ENCODE measurements at regions not wholly inside any gene's neighbourhood (a gene's known extent, or its start where the extent isn't known, plus 50 kb on each side); places are given as distances from the start of the nearest gene placed in this dataset.

GRCh38 chr14:55948399-55948798 is 169.8 kb upstream of the PELI2 start:
- no peaks in the 10 kb centered on the region for H3K36me3 Mint-ChIP-seq (ENCODE audit: insufficient read depth, unreplicated experiment)
- Histone ChIP-seq H3K4me1 (no peaks in the 10 kb centered on the region), H3K9me3 (peaks cover 5% of the 10 kb centered on the region; the same call in 1 of the 2 replicates), H3K4me3 (ENCODE audit: low read depth, low read length) (no peak overlapping the region), H3K27me3 (replicated peaks; ENCODE audit: control insufficient read depth, insufficient read depth, low read length) (no peaks in the 10 kb centered on the region; the same call in 1 of the 2 replicates), H3K36me3 (ENCODE audit: control insufficient read depth, insufficient read depth, low read length) (no peaks in the 10 kb centered on the region)
- H3K4me3 Mint-ChIP-seq (ENCODE audit: unreplicated experiment): no peak overlapping the region
- no peaks in the 10 kb centered on the region for H3K9me3 Mint-ChIP-seq (ENCODE audit: unreplicated experiment)
- H3K27me3 Mint-ChIP-seq (ENCODE audit: insufficient read depth, unreplicated experiment): no peaks in the 10 kb centered on the region
- no peak overlapping the region for H3K27ac Mint-ChIP-seq (ENCODE audit: unreplicated experiment)
- ChIA-PET POLR2A (no interaction called here), CTCF (no interaction called here)
- intact Hi-C loops (cut with micrococcal nuclease; ENCODE audit: unreplicated experiment): no loop called here
- no peak for TF ChIP-seq CTCF (IDR thresholded peaks at IDR 0.05; ENCODE audit: insufficient read depth in 1 of 2, low read depth in 1 of 2, low read length in 1 of 2, severe bottlenecking in 1 of 2, unreplicated experiment in 1 of 2)
- H3K4me1 Mint-ChIP-seq (ENCODE audit: low read depth, unreplicated experiment): no peaks in the 10 kb centered on the region
- no TSS peak for BruUV-seq (replicated peaks)
- no peak for DNase-seq

- POLR2A ChIA-PET: no interaction called here
- DNase-seq: no peak
- CTCF ChIA-PET: no interaction called here
- Mint-ChIP-seq H3K9me3 (ENCODE audit: unreplicated experiment) (no peaks in the 10 kb centered on the region), H3K27ac (ENCODE audit: unreplicated experiment) (no peak overlapping the region), H3K27me3 (ENCODE audit: insufficient read depth, unreplicated experiment) (no peaks in the 10 kb centered on the region), H3K4me3 (ENCODE audit: unreplicated experiment) (no peak overlapping the region), H3K4me1 (ENCODE audit: low read depth, unreplicated experiment) (no peaks in the 10 kb centered on the region), H3K36me3 (ENCODE audit: insufficient read depth, unreplicated experiment) (no peaks in the 10 kb centered on the region)
- H3K4me3 ChIP-seq (ENCODE audit: low read depth, low read length): no peak overlapping the region
- intact Hi-C loops (cut with micrococcal nuclease; ENCODE audit: unreplicated experiment): no loop called here
- no TSS peak for BruUV-seq (replicated peaks)
- no peaks in the 10 kb centered on the region; the same call in 1 of the 2 replicates for H3K27me3 ChIP-seq (replicated peaks; ENCODE audit: control insufficient read depth, insufficient read depth, low read length)
- H3K9me3 ChIP-seq: peaks cover 5% of the 10 kb centered on the region; the same call in 1 of the 2 replicates
- no peaks in the 10 kb centered on the region for H3K4me1 ChIP-seq
- TF ChIP-seq CTCF (IDR thresholded peaks at IDR 0.05; ENCODE audit: insufficient read depth in 1 of 2, low read depth in 1 of 2, low read length in 1 of 2, severe bottlenecking in 1 of 2, unreplicated experiment in 1 of 2): no peak
- no peaks in the 10 kb centered on the region for H3K36me3 ChIP-seq (ENCODE audit: control insufficient read depth, insufficient read depth, low read length)
These were observed 168.5 kb upstream of the PELI2 start for GRCh38 chr14:55949708-55950107.

- POLR2A ChIA-PET: no interaction called here
- DNase-seq: no peak
- Histone ChIP-seq H3K36me3 (ENCODE audit: control insufficient read depth, insufficient read depth, low read length) (no peaks in the 10 kb centered on the region), H3K4me3 (ENCODE audit: low read depth, low read length) (no peak overlapping the region), H3K27me3 (replicated peaks; ENCODE audit: control insufficient read depth, insufficient read depth, low read length) (no peaks in the 10 kb centered on the region; the same call in 1 of the 2 replicates), H3K4me1 (no peaks in the 10 kb centered on the region), H3K9me3 (peaks cover 5% of the 10 kb centered on the region; the same call in 1 of the 2 replicates)
- H3K27ac Mint-ChIP-seq (ENCODE audit: unreplicated experiment): no peak overlapping the region
- no TSS peak for BruUV-seq (replicated peaks)
- CTCF ChIA-PET: no interaction called here
- no peaks in the 10 kb centered on the region for H3K9me3 Mint-ChIP-seq (ENCODE audit: unreplicated experiment)
- no peaks in the 10 kb centered on the region for H3K4me1 Mint-ChIP-seq (ENCODE audit: low read depth, unreplicated experiment)
- no peak overlapping the region for H3K4me3 Mint-ChIP-seq (ENCODE audit: unreplicated experiment)
- TF ChIP-seq CTCF (IDR thresholded peaks at IDR 0.05; ENCODE audit: insufficient read depth in 1 of 2, low read depth in 1 of 2, low read length in 1 of 2, severe bottlenecking in 1 of 2, unreplicated experiment in 1 of 2): no peak
- intact Hi-C loops (cut with micrococcal nuclease; ENCODE audit: unreplicated experiment): no loop called here
- no peaks in the 10 kb centered on the region for H3K27me3 Mint-ChIP-seq (ENCODE audit: insufficient read depth, unreplicated experiment)
- no peaks in the 10 kb centered on the region for H3K36me3 Mint-ChIP-seq (ENCODE audit: insufficient read depth, unreplicated experiment)
These were observed 168.1 kb upstream of the PELI2 start for GRCh38 chr14:55950135-55950534.
